Heart left ventricle (tissue), 13 donors: ENCODE measurements at regions not wholly inside any gene's neighbourhood (a gene's known extent, or its start where the extent isn't known, plus 50 kb on each side); places are given as distances from the start of the nearest gene placed in this dataset.

Source experiments
- CTCF ChIP-seq, 12 donors: fragments of 200-600 bp; sonication (generic) in 4 of 12; IDR thresholded peaks; one replicate each; pipeline versions ENCODE4 v1.5.0 to v1.8.0; 2018 to 2022; ENCODE audit warnings: antibody characterized with exemption in 12 of 12, mild to moderate bottlenecking in 5 of 12
- POLR2A ChIP-seq, 2 donors: fragments of 450-650 bp; IDR thresholded peaks; one replicate each; pipeline ENCODE4 v1.6.1; 2017; ENCODE audit warnings: antibody characterized with exemption in 2 of 2, mild to moderate bottlenecking in 2 of 2, moderate library complexity in 2 of 2
- donor health status: ischemic (EF 13 %, LVEDD 7.1; RV severe dilation, severe dysfunction).
- donor health status: DM: no; HTN: yes; CAD: no.
- donor health status: DM: no; HTN: no; CAD: no.
- donor health status: ischemic (EF 25% LVEDD 6.9; RV normal size, moderate dysfunction).
- donor health status: ischemic (EF 25% LVEDD 5.7; RV mildly dilated, moderate dysfunction).
- donor health status: ischemic (EF 35%, LVEDD 5.7; RV mildly dilated, moderate dysfunction).
- donor health status: nonischemic (EF 11% LVEDD 7.7; RV severe dilation, severe dysfunction).
- donor health status: DM: yes; HTN: yes; CAD: no.
- donor health status: PGD.
- donor health status: ischemic (EF 29% LVEDD 5.4; RV normal size, mild dysfunction).
- donor health status: nonischemic (EF 23%, LVEDD 6.1; RV moderate dilation, normal function).

- TF ChIP-seq CTCF (IDR thresholded peaks at IDR 0.05) = no peak
- TF ChIP-seq POLR2A (IDR thresholded peaks at IDR 0.05) = no peak
Measured at GRCh38 chr12:115838952-115839351, 438.5 kb downstream of the MED13L start.
